Lower lobe of right lung (tissue), 2 donors: ENCODE measurements at regions not wholly inside any gene's neighbourhood (a gene's known extent, or its start where the extent isn't known, plus 50 kb on each side); places are given as distances from the start of the nearest gene placed in this dataset.

Experiments
- ATAC-seq, 2 donors: fragments of 200-7000 bp; cut with Tn5 transposase; one replicate each; pipeline ENCODE4 v1.9.1; 2020 to 2022; ENCODE audit warnings: mild to moderate bottlenecking in 2 of 2, moderate library complexity in 2 of 2
- DNase-seq: peaks from one replicate; pipeline ENCODE4 v3.0.0-alpha.2; 2020
- H3K27ac ChIP-seq: fragments of 200-600 bp; one replicate; pipeline ENCODE4 v1.8.0; 2022
- H3K27me3 ChIP-seq: fragments of 200-600 bp; one replicate; pipeline ENCODE4 v1.8.0; 2022; ENCODE audit warnings: low read depth
- H3K36me3 ChIP-seq: fragments of 200-600 bp; one replicate; pipeline ENCODE4 v1.8.0; 2022; ENCODE audit warnings: mild to moderate bottlenecking
- H3K4me1 ChIP-seq: fragments of 200-600 bp; one replicate; pipeline ENCODE4 v1.8.0; 2022
- H3K4me3 ChIP-seq: fragments of 200-600 bp; one replicate; pipeline ENCODE4 v1.8.0; 2022; ENCODE audit warnings: mild to moderate bottlenecking
- H3K9me3 ChIP-seq: fragments of 200-600 bp; one replicate; pipeline ENCODE4 v1.8.0; 2022
- CTCF ChIP-seq: fragments of 200-600 bp; IDR thresholded peaks from one replicate; pipeline ENCODE4 v1.8.0; 2022; ENCODE audit warnings: antibody characterized with exemption, mild to moderate bottlenecking
- intact Hi-C: fragments of 100-400 bp; cut with DNase I; formaldehyde crosslinking; loops from one replicate; pipeline ENCODE4 v1.11.0; 2022
- donor health status: DM: no; HTN: yes; CAD: no; lungs with severe emphysema.

DNA sequence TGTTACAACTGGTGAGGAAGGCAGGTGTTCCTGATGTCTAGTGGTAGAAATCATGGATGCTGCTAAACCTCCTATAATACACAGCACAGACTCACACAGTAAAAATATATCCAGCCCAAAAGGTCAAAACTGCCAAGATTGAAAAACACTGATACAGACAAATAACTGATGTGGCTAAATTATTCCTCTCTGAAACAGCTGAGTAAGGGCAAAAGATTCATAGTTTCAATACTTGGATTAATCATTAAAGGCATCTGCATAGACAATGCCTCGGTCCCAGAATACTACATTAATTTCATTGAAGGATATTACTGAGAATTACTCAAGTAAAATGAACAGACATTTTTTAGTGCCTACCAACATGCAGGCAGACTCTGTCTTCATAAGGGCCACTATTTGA lies 180.7 kb upstream of the CRIM1 start:
- Histone ChIP-seq H3K27me3 (no peaks in the 10 kb centered on the region), H3K9me3 (no peaks in the 10 kb centered on the region), H3K4me1 (no peaks in the 10 kb centered on the region), H3K36me3 (no peaks in the 10 kb centered on the region), H3K27ac (no peak overlapping the region), H3K4me3 (no peak overlapping the region)
- TF ChIP-seq CTCF = no peak
- ATAC-seq (no peak), DNase-seq (no peak)
- intact Hi-C loops = no loop called here

GRCh38 chr2:36173760-36174404 lies 181.7 kb upstream of the CRIM1 start:
- Histone ChIP-seq H3K4me1 (no peaks in the 10 kb centered on the region), H3K36me3 (no peaks in the 10 kb centered on the region), H3K9me3 (no peaks in the 10 kb centered on the region), H3K4me3 (no peak overlapping the region), H3K27me3 (no peaks in the 10 kb centered on the region), H3K27ac (no peak overlapping the region)
- no peak for DNase-seq
- TF ChIP-seq CTCF = no peak
- intact Hi-C loops = no loop called here
- ATAC-seq = no peak

GRCh38 chr2:36172824-36173223 lies 182.8 kb upstream of the CRIM1 start:
- ATAC-seq (no peak), DNase-seq (no peak)
- Histone ChIP-seq H3K27me3 (no peaks in the 10 kb centered on the region), H3K4me3 (no peak overlapping the region), H3K27ac (no peak overlapping the region), H3K36me3 (no peaks in the 10 kb centered on the region), H3K9me3 (no peaks in the 10 kb centered on the region), H3K4me1 (no peaks in the 10 kb centered on the region)
- intact Hi-C loops = no loop called here
- TF ChIP-seq CTCF = no peak

DNA sequence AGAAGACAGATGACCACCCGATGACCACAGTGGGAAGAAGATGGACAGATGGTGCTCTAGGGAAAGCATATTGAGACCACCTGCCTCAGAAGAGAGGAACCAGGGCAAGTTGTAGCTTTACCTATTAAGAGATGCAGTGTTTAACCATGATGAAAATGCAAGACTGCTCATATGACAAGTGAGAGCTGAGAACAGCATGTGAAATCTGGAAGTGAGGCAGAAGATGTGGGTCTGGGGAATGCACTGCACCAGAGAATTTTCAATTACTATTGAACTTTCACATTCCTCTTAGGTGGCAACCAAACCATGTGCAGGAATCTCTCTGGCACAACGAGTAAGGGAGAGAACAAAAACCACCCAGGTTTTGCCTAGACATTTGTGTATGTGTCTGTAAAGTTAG lies 184.8 kb upstream of the CRIM1 start:
- H3K36me3 ChIP-seq = no peaks in the 10 kb centered on the region
- H3K9me3 ChIP-seq = no peaks in the 10 kb centered on the region
- no peaks in the 10 kb centered on the region for H3K4me1 ChIP-seq
- H3K4me3 ChIP-seq = no peak overlapping the region
- no peaks in the 10 kb centered on the region for H3K27me3 ChIP-seq
- ATAC-seq (no peak), DNase-seq (no peak)
- TF ChIP-seq CTCF = no peak
- intact Hi-C loops = no loop called here
- H3K27ac ChIP-seq = no peak overlapping the region

- H3K36me3 ChIP-seq = no peaks in the 10 kb centered on the region
- no peak for ATAC-seq
- no peak for TF ChIP-seq CTCF
- no peaks in the 10 kb centered on the region for H3K4me1 ChIP-seq
- intact Hi-C loops = no loop called here
- no peaks in the 10 kb centered on the region for H3K27me3 ChIP-seq
- DNase-seq = no peak
- no peak overlapping the region for H3K4me3 ChIP-seq
- no peaks in the 10 kb centered on the region for H3K9me3 ChIP-seq
- no peak overlapping the region for H3K27ac ChIP-seq
Measured at GRCh38 chr2:36169843-36170242, 185.7 kb upstream of the CRIM1 start.
